ENCODE measurements at regions not wholly inside any gene's neighbourhood (a gene's known extent, or its start where the extent isn't known, plus 50 kb on each side); places are given as distances from the start of the nearest gene placed in this dataset.

GRCh38 chr1:218625393-218625792, 280.3 kb downstream of the TGFB2 start:
- TF ChIP-seq CTCF (IDR thresholded peaks at IDR 0.05; ENCODE audit: insufficient read depth, low read length, poor library complexity, severe bottlenecking), result no peak
- no peak for TF ChIP-seq EZH2phosphoT487 (conservative IDR thresholded peaks at IDR 0.05; ENCODE audit: low read length)
